ENCODE measurements at regions not wholly inside any gene's neighbourhood (a gene's known extent, or its start where the extent isn't known, plus 50 kb on each side); places are given as distances from the start of the nearest gene placed in this dataset.

DNA sequence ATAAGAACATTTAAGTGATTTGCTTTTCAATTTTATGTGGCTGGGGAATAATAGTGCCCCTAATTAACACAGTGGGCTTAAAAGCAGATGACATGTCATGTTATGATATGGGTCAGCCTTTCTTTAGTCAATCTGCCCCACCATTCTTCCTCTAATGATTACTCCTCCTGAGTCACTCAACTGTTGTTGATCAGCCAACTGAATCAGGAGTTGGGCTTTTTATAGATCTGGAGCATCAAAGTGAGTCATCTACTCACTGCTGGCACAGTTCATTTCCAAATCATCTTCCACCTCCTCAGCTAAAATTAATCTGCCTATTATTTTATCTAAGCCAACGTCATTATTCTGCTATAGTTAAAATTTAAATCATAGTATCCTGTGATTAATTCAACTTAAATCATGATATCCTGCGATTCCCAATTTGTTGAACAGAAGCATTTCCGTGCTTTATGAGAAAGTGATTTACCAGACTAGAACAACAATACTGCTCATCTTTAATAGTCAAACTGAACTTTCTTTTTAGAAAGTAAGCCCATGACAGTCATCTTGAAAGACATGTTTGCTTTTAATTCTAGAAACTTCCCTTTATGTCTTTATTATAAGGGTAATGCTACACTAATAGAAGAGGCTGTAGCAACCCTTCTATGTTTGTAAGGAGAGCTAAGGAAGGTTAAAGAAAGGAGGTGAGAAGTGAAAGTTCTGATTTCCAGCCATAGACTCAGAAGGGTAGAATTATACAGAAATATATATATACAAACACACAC lies 551.4 kb downstream of the TBC1D4 start:
- no peak for DNase-seq

- no peak for DNase-seq
These were observed 552.5 kb downstream of the TBC1D4 start for GRCh38 chr13:74929436-74929835.

DNA sequence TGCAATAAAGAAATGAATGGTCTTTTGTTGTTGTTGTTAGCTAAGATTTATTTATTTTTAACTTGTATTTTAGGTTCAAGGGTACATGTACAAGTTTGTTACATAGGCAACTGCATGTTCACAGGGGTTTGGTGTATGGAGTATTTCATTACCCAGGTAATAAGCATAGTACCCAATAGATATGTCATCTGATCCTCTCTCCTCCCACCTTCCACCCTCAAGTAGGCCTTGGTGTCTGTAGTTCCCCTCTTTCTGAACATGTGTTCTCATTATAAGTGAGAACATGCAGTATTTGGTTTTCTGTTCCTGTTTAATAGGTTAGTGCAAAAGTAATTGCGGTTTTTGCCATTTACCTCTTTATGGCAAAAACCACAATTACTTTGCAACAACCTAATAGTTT lies 554.1 kb downstream of the TBC1D4 start:
- DNase-seq, result no peak

- DNase-seq, result no peak
These were observed 559.0 kb downstream of the TBC1D4 start for GRCh38 chr13:74922963-74923362.

DNA sequence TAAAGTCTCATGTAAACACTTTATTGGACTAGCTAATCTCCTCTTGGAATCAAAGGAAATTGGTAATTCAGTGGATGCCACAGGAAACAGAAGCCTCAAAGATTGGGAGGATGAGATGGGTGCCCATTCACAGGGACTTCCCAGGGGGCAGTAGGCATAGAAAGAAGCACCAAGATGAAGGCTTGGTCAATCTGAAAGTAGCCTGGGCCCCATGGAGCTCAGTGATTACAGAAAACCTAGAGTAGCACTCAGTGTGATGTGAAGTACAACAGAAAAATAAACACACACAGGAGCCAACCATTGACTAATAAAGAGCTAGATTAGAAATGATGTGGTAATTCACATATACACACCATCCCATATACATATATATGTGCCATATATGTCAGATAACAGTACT lies 560.6 kb downstream of the TBC1D4 start:
- DNase-seq, result no peak

- DNase-seq, result no peak
These were observed 561.0 kb downstream of the TBC1D4 start for GRCh38 chr13:74920920-74921319.

- DNase-seq, result no peak
These were observed 561.6 kb downstream of the TBC1D4 start for GRCh38 chr13:74920361-74920760.

GRCh38 chr13:74919914-74920313 lies 562.1 kb downstream of the TBC1D4 start:
- no peak for DNase-seq

DNA sequence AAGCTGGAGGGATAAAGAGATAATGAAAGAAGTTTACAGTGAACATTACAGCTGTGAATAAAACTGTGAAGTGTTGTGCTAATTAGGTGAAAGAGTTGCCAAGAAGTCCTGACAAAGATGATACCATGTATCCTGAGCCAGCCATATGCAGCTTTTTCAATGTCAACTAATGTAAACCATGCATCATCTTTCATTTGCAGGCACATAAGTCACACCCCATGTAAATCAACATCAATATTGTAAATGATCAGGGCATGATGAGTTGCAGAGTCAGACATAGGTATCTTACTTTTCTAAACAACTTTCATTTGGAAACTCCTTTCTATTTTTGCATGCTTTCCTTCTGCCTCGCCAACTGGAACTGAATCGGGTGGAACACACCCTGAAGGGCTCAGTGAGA lies 569.1 kb downstream of the TBC1D4 start:
- DNase-seq, result no peak

DNA sequence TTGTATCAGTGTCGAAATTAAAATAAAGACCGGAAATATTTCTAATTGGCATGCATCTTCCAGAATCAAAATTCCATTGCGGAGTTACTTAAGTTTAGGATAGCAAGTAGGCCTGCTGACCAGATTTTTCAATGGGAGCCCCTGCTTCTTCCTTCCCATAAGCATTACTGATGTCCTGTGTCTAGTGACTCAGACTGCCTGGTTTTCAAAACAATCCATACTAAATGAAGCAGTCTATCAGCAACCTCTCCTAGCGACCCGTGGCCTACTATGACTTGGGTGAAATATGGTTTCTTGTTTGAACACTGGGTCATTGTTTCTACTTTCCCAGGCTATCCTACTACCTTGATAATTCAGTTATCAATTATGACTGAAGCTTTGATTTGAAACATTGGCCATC lies 571.6 kb downstream of the TBC1D4 start:
- no peak for DNase-seq

DNA sequence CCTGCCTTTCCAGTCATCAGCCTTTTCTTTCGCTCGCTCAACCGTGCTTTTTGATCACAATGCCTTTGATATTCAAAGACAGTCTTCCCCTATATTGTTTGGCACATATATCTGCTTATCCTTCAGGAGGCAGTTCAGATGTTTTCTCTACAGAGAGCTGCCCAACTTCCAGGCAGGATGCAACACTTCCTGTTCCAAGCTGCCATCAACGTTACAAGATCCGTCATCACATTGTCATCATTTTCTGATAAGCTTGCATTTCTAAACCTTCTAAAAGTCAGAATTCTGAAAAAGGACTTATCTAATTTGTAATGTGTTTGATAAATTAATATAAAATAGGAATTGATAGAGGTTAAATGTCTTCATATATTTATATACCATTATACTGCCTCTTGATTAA lies 574.2 kb downstream of the TBC1D4 start:
- no peak for DNase-seq

GRCh38 chr13:74904556-74904955 lies 577.4 kb downstream of the TBC1D4 start:
- no peak for DNase-seq

DNA sequence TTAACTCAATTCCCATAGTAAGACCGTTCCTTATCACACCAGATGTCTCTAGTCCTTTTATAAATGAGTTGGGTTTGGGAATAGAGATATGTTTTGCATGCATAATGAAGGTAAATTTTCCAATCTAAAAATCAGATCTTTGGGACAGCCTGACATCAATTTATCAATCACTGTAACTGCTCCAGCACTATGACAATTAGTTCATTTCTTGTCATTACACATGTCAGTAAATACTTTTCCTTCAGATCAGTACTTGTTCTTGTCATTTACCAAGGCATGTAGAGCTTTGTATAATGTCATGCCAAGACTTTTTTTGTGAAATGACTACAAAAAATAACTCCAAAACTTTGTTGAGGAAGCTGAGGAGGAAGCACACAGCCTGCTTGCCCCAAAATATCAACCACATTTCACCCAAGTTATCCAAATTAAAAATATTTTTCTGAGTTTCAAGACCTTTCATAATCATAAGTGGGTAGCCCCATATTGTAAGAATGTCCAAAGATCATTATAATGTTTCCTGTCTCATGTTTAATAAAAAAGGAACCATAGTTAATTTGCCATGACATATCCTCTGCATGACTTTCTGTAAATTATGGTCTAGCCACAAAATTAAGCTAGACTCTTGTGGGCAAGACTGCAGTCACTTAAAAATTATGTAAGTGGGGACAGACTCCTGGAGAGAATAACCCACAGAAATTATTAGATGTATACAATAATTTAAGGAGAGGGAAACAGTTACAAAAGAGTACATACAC lies 586.8 kb downstream of the TBC1D4 start:
- no peak for DNase-seq

DNA sequence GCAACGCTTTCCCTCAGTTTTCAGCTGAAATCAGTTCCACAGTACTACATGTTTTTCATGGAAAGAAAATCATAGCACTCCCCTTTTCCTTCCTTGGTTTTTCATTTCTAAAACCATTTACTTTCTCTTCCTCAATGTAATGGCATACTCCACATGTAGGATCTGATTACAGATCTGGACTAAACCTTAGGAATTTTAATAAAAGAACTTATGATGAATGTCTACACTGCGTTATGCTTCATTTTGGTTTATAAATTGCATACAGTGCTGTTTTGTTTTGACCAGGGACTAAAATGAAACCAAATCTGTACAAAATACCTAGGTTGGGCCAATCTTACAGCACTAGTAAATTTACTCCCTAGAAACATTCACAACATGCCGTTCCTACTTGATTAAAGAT lies 589.9 kb downstream of the TBC1D4 start:
- no peak for DNase-seq

DNA sequence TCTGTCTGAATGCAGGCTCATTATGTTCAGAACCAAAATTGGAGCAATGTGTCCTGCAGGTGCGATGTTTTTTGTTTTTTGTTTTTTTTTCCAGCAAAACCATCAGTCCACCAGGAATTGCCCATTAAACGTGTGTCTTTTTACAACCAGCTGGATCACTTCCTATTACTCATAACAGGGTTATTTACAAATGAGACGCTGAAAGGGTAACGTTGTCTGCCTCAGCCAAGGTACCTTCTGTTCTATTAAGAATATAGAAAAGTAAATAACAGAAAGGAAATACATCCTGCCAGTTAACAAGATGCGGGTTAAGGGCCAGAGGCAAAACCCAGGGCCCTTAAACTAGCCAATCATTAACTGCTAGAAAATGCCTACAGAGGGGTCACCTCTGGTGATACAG lies 590.4 kb downstream of the TBC1D4 start:
- DNase-seq, result no peak

DNA sequence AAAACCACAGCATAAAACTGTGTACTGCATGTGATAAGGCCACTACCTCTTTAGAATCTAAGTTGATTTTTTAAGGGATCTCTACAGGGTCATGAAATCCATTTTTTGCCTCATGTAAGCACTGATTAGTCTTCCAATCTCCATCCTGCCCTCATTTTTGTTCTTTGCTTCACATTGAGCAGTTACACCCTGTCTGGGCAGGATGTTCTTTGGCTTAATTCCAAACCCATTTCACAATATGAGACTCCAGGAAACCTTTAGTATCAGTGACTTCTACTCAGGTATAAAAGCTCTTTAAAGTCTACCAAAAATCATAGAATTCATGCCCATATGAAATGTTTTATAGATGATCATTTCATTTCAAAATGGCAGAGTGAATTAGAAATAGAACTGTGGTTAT lies 592.6 kb downstream of the TBC1D4 start:
- no peak for DNase-seq

DNA sequence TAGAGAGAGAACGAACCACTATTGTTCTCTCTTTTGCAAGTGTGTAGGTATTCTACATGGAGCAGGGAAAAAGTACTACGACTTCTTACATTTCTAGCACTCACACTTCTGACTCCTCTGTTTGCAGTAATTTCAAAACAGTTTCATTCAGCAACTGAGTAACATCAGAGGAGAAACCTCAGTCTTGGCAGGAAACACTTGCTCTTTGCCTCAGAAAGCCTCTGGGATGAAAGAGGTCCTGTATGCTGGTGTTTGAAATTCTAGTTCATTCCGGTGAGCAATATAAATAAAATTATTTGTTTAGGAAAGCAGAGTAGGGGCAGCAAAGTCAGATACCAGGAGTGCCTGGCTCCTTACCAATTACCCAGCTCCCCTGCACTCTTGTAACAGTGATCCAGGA lies 595.5 kb downstream of the TBC1D4 start:
- DNase-seq, result no peak

GRCh38 chr13:74883834-74884233 lies 598.1 kb downstream of the TBC1D4 start:
- DNase-seq, result no peak

DNA sequence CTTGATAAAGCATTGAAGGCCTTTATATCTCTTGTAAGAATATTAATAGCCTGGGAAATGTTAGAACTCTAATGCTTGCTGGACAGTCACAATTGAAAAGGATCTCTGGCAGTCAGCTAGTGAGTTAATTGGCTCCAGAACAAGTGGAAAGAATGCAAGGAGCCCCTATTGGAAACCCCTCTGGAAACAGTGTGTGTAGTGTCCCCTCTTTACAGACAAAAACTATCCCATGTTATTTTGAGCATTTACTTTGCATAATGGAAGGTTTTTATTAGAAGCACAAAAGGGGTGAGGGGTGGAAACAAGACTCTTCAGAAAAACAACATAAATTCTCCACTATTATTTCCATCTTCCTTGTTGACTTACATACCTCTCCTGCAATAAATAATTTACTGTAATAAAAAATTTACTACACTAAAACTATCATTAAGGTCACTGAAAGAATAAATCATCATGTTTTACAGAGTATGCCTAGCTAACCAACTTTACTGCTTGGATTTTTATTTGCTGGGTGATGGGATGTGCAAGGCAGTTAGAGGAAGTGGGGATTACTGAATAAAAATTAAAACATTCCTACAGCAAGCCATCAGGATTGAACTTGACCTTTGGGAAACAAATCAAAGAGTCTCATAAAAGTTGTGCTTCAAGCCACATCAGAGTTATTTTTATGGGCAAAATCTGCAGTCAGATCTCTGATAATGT lies 610.4 kb downstream of the TBC1D4 start:
- no peak for DNase-seq

DNA sequence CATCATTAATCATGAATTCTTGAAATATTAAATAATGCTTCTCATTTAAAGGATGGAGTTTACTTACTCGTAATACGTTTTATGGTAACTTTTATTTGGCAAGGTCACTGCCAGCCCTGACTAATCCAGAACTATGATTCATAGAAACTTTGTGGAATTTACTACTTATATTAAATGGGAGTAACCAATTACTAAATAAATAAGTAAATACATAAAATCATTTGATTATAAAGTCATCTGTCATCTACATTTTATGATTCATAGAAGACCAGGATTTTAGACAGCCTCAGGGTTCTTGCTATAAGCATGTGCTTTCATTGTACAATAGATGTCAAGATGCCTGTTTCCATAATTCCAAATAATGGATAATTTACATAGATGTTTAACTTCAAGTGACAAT lies 611.1 kb downstream of the TBC1D4 start:
- no peak for DNase-seq

- DNase-seq, result no peak
These were observed 612.1 kb downstream of the TBC1D4 start for GRCh38 chr13:74869846-74870245.

DNA sequence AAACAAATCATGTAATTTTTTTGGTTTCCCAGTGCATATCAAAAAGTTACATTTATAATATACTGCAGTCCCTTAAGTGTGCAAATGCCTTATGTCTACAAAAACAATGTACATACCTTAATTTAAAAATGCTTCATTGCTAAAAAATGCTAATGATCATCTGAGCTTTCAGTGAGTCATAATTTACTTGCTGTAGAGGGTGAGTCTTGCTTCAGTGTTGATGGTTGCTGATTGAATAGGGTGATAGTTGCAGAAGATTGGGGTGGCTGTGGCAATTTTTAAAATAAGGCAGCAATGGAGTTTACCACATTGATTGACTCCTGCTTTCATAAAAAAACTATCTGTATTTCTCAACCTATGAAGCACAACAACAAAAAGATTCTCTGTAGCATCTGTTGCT lies 613.9 kb downstream of the TBC1D4 start:
- DNase-seq, result no peak

DNA sequence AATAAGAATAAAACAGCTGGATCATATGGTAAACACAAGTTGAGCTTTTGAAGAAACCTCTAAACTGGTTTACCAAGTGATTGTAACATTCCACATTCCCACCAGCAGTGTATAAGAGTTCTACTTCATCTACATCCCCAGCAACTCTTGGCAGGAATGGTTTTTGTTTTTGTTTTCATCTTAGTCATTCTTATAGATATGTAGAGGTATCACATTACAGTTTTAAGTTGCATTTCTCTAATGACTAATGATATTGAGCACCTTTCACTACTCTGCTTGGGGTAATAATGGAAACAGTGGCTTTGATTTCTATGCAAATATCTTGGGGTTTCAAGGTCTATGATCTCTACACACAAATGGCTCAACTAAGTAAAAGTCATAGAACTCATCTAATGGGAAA lies 614.5 kb downstream of the TBC1D4 start:
- DNase-seq, result no peak

DNA sequence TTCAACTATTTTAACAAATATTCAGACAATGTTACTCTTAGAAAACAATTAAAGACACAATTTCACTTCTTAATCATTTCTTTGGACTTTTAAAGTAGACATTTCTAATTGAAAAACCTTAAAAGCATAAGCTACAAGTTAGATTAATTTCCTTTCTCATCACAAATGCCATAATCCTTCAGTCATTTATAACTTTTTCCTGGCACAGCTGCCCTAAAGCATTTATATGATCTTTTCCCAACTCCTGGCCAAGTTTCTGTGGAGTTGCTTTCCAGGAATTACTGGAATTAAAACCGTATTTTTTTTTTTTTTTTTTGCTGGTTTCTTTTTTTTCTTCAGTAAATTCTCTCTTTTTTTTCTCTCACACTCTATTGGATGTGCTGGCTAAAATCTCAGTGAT lies 615.9 kb downstream of the TBC1D4 start:
- DNase-seq, result no peak

Measured in activated CD4-positive, alpha-beta T cell treated with anti-CD3 and anti-CD28 coated beads, Interleukin-2, amount 50 U/mL, for 4 hours (primary cell).